ENCODE measurements at regions not wholly inside any gene's neighbourhood (a gene's known extent, or its start where the extent isn't known, plus 50 kb on each side); places are given as distances from the start of the nearest gene placed in this dataset.

GRCh38 chr16:52055381-52055780, 491.6 kb downstream of the TOX3 start:
- H3K4me3 ChIP-seq (replicated peaks in 1 of 2; ENCODE audit: low read depth in 2 of 2, low read length in 2 of 2) = no peak overlapping the region
- no peak for DNase-seq (ENCODE audit: low read depth in 2 of 2)
- TF ChIP-seq CTCF (IDR thresholded peaks at IDR 0.05; ENCODE audit: low read depth, low read length) = no peak

GRCh38 chr16:52054326-52054725, 492.6 kb downstream of the TOX3 start:
- H3K4me3 ChIP-seq (replicated peaks in 1 of 2; ENCODE audit: low read depth in 2 of 2, low read length in 2 of 2) = no peak overlapping the region

GRCh38 chr16:52052818-52053217, 494.1 kb downstream of the TOX3 start:
- H3K4me3 ChIP-seq (replicated peaks in 1 of 2; ENCODE audit: low read depth in 2 of 2, low read length in 2 of 2) = no peak overlapping the region
- no peak for TF ChIP-seq CTCF (IDR thresholded peaks at IDR 0.05; ENCODE audit: low read depth, low read length)
- DNase-seq (ENCODE audit: low read depth in 2 of 2) = no peak

More at GRCh38 chr16:52054326-52054725, 492.6 kb downstream of the TOX3 start:
- TF ChIP-seq CTCF (IDR thresholded peaks at IDR 0.05; ENCODE audit: low read depth, low read length) = no peak
- no peak for DNase-seq (ENCODE audit: low read depth in 2 of 2)

- no peak overlapping the region for H3K4me3 ChIP-seq (replicated peaks in 1 of 2; ENCODE audit: low read depth in 2 of 2, low read length in 2 of 2)
- DNase-seq (ENCODE audit: low read depth in 2 of 2) = no peak
- no peak for TF ChIP-seq CTCF (IDR thresholded peaks at IDR 0.05; ENCODE audit: low read depth, low read length)
These were observed 495.4 kb downstream of the TOX3 start for GRCh38 chr16:52051414-52052172.

GRCh38 chr16:52050418-52050817, 496.5 kb downstream of the TOX3 start:
- peak in 1 of 2 donors; percentile 12 for DNase-seq (ENCODE audit: low read depth in 2 of 2)
- H3K4me3 ChIP-seq (replicated peaks in 1 of 2; ENCODE audit: low read depth in 2 of 2, low read length in 2 of 2) = no peak overlapping the region
- no peak for TF ChIP-seq CTCF (IDR thresholded peaks at IDR 0.05; ENCODE audit: low read depth, low read length)

- no peak for TF ChIP-seq CTCF (IDR thresholded peaks at IDR 0.05; ENCODE audit: low read depth, low read length)
- H3K4me3 ChIP-seq (replicated peaks in 1 of 2; ENCODE audit: low read depth in 2 of 2, low read length in 2 of 2) = no peak overlapping the region
- no peak for DNase-seq (ENCODE audit: low read depth in 2 of 2)
These were observed 511.5 kb downstream of the TOX3 start for GRCh38 chr16:52035436-52035835.

GRCh38 chr16:52034830-52035229, 512.1 kb downstream of the TOX3 start:
- DNase-seq (ENCODE audit: low read depth in 2 of 2) = no peak
- H3K4me3 ChIP-seq (replicated peaks in 1 of 2; ENCODE audit: low read depth in 2 of 2, low read length in 2 of 2) = no peak overlapping the region
- TF ChIP-seq CTCF (IDR thresholded peaks at IDR 0.05; ENCODE audit: low read depth, low read length) = no peak

Data from cardiac fibroblast (primary cell).